Prostate gland (tissue), 2 donors: ENCODE measurements at regions not wholly inside any gene's neighbourhood (a gene's known extent, or its start where the extent isn't known, plus 50 kb on each side); places are given as distances from the start of the nearest gene placed in this dataset.

ENCODE experiments used
- DNase-seq: peaks from one replicate; pipeline ENCODE4 v3.0.0-alpha.2; 2019; ENCODE audit warnings: low spot score
- H3K27ac ChIP-seq, 2 donors: fragments of 200-600 bp; sonication (generic); 2 replicates each; pipeline ENCODE4 v1.5.1; 2017 to 2019
- H3K27me3 ChIP-seq: fragments of 200-600 bp; sonication (generic); replicated peaks from 2 replicates; pipeline ENCODE4 v1.5.1; 2019; ENCODE audit not compliant: insufficient read depth
- H3K36me3 ChIP-seq, 2 donors: fragments of 200-600 bp; sonication (generic); 1 replicate in 1 of 2; 2 replicates in 1 of 2; pipeline versions ENCODE4 v1.5.1 to v1.8.1; 2017 to 2019
- H3K4me1 ChIP-seq: fragments of 200-600 bp; sonication (generic); replicated peaks from 2 replicates; pipeline ENCODE4 v1.5.1; 2019
- H3K4me3 ChIP-seq, 2 donors: fragments of 200-600 bp; sonication (generic); 2 replicates each; pipeline ENCODE4 v1.5.1; 2017 to 2019
- H3K9me3 ChIP-seq: fragments of 200-600 bp; sonication (generic); 2 replicates; pipeline ENCODE4 v1.5.1; 2017
- POLR2A ChIP-seq: fragments of 450-650 bp; IDR thresholded peaks from one replicate; pipeline ENCODE4 v1.6.1; 2016; ENCODE audit warnings: antibody characterized with exemption, mild to moderate bottlenecking
- POLR2AphosphoS5 ChIP-seq: sonication (generic); formaldehyde crosslinking; IDR thresholded peaks from one replicate; pipeline ENCODE4 v1.6.1; 2017; ENCODE audit warnings: antibody characterized with exemption
- WGBS: methylation state at CpG from one replicate; pipeline ENCODE4 v1.1.5; 2018; 5-methylcytosine and 5-hydroxymethylcytosine counted together
- intact Hi-C: fragments of 100-400 bp; cut with DNase I; formaldehyde crosslinking; loops from one replicate; pipeline ENCODE4 v1.14.2; 2022
- TF ChIP-seq, protein P1 (sequence below), 4 experiments: fragments of 200-600 bp in 2 of 4; fragments of 450-650 bp in 2 of 4; sonication (generic) in 2 of 4; IDR thresholded peaks; 1 replicate in 3 of 4; 2 replicates in 1 of 4; pipeline ENCODE4 v1.5.1; 2016 to 2019; ENCODE audit warnings: antibody characterized with exemption in 4 of 4, mild to moderate bottlenecking in 2 of 4, moderate library complexity in 2 of 4

DNA sequence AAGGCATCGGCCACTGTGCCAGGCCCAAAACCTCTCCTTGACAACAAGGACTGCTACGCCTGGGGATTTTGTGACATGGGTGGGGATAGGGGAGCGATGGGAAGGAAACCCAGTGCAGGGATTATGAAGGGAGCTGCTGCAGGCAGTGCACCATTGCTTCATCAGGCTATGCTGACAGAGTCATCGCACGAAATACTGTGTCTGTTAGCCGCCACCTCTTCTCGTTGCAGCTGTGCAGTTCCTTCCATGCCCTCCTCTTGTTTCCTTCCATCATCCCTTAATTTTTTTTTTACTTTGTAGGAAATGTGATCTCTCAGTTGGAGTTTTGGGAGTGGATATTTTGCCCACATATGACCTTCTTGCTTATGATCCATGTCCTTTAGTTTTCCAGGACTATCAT is 178.7 kb downstream of the RFC3 start:
- H3K27me3 ChIP-seq = no peaks in the 10 kb centered on the region
- H3K36me3 ChIP-seq = no peaks in the 10 kb centered on the region
- WGBS = 98% methylated on average over 7 of the region's 7 CpGs
- no peaks in the 10 kb centered on the region for H3K4me1 ChIP-seq
- no peak for DNase-seq
- TF ChIP-seq, protein P1, sequence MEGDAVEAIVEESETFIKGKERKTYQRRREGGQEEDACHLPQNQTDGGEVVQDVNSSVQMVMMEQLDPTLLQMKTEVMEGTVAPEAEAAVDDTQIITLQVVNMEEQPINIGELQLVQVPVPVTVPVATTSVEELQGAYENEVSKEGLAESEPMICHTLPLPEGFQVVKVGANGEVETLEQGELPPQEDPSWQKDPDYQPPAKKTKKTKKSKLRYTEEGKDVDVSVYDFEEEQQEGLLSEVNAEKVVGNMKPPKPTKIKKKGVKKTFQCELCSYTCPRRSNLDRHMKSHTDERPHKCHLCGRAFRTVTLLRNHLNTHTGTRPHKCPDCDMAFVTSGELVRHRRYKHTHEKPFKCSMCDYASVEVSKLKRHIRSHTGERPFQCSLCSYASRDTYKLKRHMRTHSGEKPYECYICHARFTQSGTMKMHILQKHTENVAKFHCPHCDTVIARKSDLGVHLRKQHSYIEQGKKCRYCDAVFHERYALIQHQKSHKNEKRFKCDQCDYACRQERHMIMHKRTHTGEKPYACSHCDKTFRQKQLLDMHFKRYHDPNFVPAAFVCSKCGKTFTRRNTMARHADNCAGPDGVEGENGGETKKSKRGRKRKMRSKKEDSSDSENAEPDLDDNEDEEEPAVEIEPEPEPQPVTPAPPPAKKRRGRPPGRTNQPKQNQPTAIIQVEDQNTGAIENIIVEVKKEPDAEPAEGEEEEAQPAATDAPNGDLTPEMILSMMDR (IDR thresholded peaks at IDR 0.05) = no peak
- TF ChIP-seq POLR2AphosphoS5 = no peak
- TF ChIP-seq POLR2A = no peak
- intact Hi-C loops = no loop called here
- H3K9me3 ChIP-seq = no peaks in the 10 kb centered on the region
- no peak overlapping the region for H3K4me3 ChIP-seq
- no peak overlapping the region for H3K27ac ChIP-seq

DNA sequence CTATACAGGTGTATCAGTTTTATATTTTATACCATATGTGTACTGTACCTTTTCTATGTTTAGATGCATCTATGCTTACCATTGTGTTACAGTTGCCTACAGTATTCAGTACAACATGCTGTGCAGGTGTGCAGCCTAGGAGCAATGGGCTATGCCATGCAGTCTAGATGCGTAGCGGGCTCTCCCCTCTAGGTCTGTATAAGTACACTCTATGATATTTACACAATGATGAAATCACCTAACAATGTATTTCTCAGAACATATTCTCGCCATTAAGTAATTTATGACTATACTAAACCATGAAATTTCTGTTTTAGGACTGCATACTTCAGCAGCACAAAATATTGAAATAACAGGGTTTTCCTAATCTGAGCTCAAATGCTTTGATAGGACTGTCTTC is 179.6 kb downstream of the RFC3 start:
- Histone ChIP-seq H3K4me3 (no peak overlapping the region), H3K27me3 (no peaks in the 10 kb centered on the region), H3K4me1 (no peaks in the 10 kb centered on the region), H3K36me3 (no peaks in the 10 kb centered on the region), H3K27ac (no peak overlapping the region), H3K9me3 (no peaks in the 10 kb centered on the region)
- WGBS = 97% methylated on average over 3 of the region's 3 CpGs
- TF ChIP-seq POLR2AphosphoS5 (no peak), POLR2A (no peak)
- TF ChIP-seq, protein P1 (IDR thresholded peaks at IDR 0.05) = no peak
- no peak for DNase-seq
- intact Hi-C loops = no loop called here

DNA sequence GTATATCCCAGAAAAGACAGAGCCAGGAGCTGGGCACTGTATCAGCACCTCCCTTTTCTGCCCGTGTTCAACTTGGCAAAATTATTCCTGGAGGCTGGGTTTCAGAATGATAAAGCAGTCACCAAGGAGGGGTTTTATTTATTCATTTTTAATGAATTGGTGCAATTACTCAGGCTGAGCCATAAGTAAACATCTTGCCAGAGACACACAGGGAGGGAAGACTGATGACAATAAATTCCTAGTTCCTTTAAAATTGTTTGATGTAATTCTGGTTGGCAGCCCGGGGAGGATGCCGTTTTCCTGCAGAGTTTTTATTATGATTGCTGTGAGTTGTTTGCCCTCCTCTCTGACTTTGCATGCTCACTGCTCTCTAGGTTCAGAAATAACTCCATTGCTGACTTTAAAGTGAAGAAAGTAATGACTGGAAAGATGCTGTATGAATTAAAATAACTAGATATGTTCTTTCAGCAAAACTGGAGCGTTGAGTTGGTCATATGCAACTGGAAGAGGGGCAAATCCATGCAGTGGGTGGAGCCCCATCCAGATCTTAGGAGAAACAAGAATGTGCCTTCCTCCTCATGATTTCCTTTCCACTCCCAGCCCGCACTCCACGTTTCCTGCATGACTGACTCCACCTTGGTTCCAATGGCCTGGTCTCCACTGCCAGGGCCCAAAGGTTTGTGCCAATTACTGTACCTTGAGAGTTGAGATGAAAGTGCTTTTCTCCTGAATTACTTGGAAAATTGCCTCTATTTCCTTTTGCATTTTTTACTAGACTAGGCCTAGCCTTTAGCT is 182.1 kb downstream of the RFC3 start:
- DNase-seq = peak; percentile 71
- Histone ChIP-seq H3K27ac (peak overlapping the region in 1 of 2 donors; percentile 36), H3K27me3 (no peaks in the 10 kb centered on the region), H3K9me3 (no peaks in the 10 kb centered on the region), H3K4me1 (no peaks in the 10 kb centered on the region), H3K36me3 (no peaks in the 10 kb centered on the region), H3K4me3 (no peak overlapping the region)
- intact Hi-C loops = no loop called here
- WGBS = 19% methylated on average over 6 of the region's 6 CpGs
- TF ChIP-seq POLR2AphosphoS5 = peak; percentile 90
- TF ChIP-seq, protein P1 (IDR thresholded peaks at IDR 0.05) = no peak

DNA sequence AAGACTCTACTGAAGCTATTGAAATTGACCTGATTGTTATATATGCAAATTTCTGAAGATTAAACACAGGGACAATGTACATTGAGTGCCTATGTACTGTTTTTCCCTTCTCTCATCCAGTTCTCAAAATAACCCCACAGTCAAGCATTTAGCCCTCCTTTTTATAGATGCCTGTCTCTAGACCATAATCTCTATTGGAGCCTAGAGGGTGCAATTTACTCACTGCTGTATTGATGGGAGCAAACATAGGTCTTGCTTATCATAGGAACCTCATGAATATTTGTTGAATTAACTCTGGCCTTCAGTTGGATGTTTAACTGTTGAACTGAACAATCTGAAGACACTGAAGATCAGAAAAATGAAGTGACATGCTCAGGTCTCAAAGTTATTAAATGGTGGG is 183.0 kb downstream of the RFC3 start:
- Histone ChIP-seq H3K4me3 (no peak overlapping the region), H3K36me3 (no peaks in the 10 kb centered on the region), H3K27ac (no peak overlapping the region), H3K9me3 (no peaks in the 10 kb centered on the region), H3K4me1 (no peaks in the 10 kb centered on the region), H3K27me3 (no peaks in the 10 kb centered on the region)
- DNase-seq = no peak
- no peak for TF ChIP-seq POLR2AphosphoS5
- TF ChIP-seq, protein P1 (IDR thresholded peaks at IDR 0.05) = no peak
- TF ChIP-seq POLR2A = no peak
- intact Hi-C loops = no loop called here

DNA sequence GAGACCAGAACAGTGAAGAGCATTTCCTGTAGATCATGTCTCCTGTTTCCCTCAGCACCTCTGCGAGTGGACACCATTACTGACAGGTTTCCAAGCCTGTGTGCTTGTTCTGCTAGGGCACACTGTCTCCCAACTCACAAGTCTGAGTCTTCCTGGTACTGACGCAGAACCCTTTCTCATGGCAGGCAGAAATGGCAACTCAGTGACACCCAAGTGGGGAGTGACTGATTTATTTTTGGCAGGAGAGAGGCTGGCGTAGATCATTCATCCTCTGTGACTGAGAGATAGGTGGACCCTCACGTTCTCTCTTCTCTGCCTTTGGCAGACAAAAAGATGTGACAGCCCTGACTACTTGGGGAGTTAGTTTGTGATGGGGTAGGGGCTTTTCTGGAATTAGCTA is 183.4 kb downstream of the RFC3 start:
- WGBS = 94% methylated on average over 4 of the region's 4 CpGs
- no peak for DNase-seq

More for the DNA sequence above, 183.4 kb downstream of the RFC3 start:
- intact Hi-C loops = no loop called here
- no peak for TF ChIP-seq POLR2A
- no peak for TF ChIP-seq POLR2AphosphoS5
- TF ChIP-seq, protein P1 (IDR thresholded peaks at IDR 0.05) = no peak
- Histone ChIP-seq H3K9me3 (no peaks in the 10 kb centered on the region), H3K4me1 (no peaks in the 10 kb centered on the region), H3K36me3 (no peaks in the 10 kb centered on the region), H3K4me3 (no peak overlapping the region), H3K27me3 (no peaks in the 10 kb centered on the region), H3K27ac (no peak overlapping the region)
